ENCODE measurements at regions not wholly inside any gene's neighbourhood (a gene's known extent, or its start where the extent isn't known, plus 50 kb on each side); places are given as distances from the start of the nearest gene placed in this dataset.

DNA sequence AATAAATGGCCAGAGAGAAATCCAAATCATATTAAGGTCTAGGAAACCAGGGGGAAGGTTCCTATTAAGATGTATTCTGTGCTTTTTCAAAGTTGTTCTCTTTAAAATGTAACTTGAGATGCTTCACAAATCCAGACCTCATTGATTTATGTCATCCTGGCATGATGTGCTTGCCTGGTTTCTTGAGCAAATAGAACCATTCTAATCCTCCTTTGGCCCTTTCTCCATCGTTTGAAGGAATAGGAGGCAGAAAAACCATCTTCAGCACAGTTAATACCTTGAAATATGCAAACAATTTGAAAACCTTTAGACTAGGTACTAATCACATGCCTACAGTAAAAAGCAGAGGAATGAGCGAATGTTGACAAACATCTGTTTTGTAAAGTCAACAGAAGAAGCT, 202.2 kb upstream of the CXorf66 start (continued):
- TF ChIP-seq CBX5 (IDR thresholded peaks at IDR 0.05; ENCODE audit: borderline replicate concordance, low read depth) (no peak), PHB (CRISPR knock-in tag; IDR thresholded peaks at IDR 0.05) (no peak)

- in situ Hi-C loops (cut with MboI) (no loop called here), intact Hi-C loops (cut with micrococcal nuclease) (no loop called here)
- no peaks in the 10 kb centered on the region for H3K9me1 ChIP-seq (ENCODE audit: control insufficient read depth, insufficient read depth, low read length)
- no peak overlapping the region for H3K27ac ChIP-seq (ENCODE audit: extremely low read depth, low read depth, low read length)
- ATAC-seq (no peak), DNase-seq (ENCODE audit: extremely low read depth in 1 of 4, low spot score in 3 of 4) (no peak), FAIRE-seq (no peak)
- H3K4me2 ChIP-seq (ENCODE audit: insufficient read depth, low read length): no peak overlapping the region
- BruUV-seq (replicated peaks): no TSS peak
- WGBS (ENCODE audit: insufficient coverage, low coverage, missing lambda C conversion rate): no CpG with 5 or more reads among the region's 1 CpG
- no peaks in the 10 kb centered on the region for H3K79me2 ChIP-seq (ENCODE audit: control insufficient read depth, insufficient read depth, low read length)
- H3K4me1 ChIP-seq (replicated peaks in 1 of 2; ENCODE audit: control insufficient read depth in 2 of 2, insufficient read depth in 2 of 2, low read length in 2 of 2): no peaks in the 10 kb centered on the region
- H3K4me3 ChIP-seq: no peak overlapping the region
- H3K36me3 ChIP-seq (ENCODE audit: control insufficient read depth, insufficient read depth, low read length): no peaks in the 10 kb centered on the region
- CTCF ChIA-PET (ENCODE audit: low intra/inter-chr PET ratio): no interaction called here
- no peak overlapping the region for H3K9ac ChIP-seq (ENCODE audit: insufficient read depth in 1 of 2, low read depth in 2 of 2, low read length in 2 of 2)
- H3K9me3 ChIP-seq (replicated peaks; ENCODE audit: control insufficient read depth, insufficient read depth, low read depth, low read length): no peaks in the 10 kb centered on the region
- no peak overlapping the region for H2AFZ ChIP-seq (ENCODE audit: low read depth, low read length)
- POLR2A ChIA-PET: no interaction called here
- H4K20me1 ChIP-seq (replicated peaks; ENCODE audit: control insufficient read depth, insufficient read depth, low read length): no peaks in the 10 kb centered on the region
- TF ChIP-seq HCFC1 (IDR thresholded peaks at IDR 0.05; ENCODE audit: low read depth, low read length) (no peak), ZNF212 (CRISPR knock-in tag; IDR thresholded peaks at IDR 0.05) (no peak), HDAC6 (IDR thresholded peaks at IDR 0.05; ENCODE audit: low read depth, low read length) (no peak), ARID2 (IDR thresholded peaks at IDR 0.05) (no peak), HOMEZ (CRISPR knock-in tag; IDR thresholded peaks at IDR 0.05) (no peak), ZNF232 (CRISPR knock-in tag; IDR thresholded peaks at IDR 0.05) (no peak), ZBTB7A (IDR thresholded peaks at IDR 0.05; ENCODE audit: borderline replicate concordance, control insufficient read depth, low read depth, low read length) (no peak), ZNF121 (CRISPR knock-in tag; conservative IDR thresholded peaks at IDR 0.05) (no peak), SMARCA5 (IDR thresholded peaks at IDR 0.05) (no peak), NFIX (CRISPR knock-in tag; IDR thresholded peaks at IDR 0.05; ENCODE audit: low read depth) (no peak), RBM22 (IDR thresholded peaks at IDR 0.05; ENCODE audit: low read depth, low read length, poor library complexity, severe bottlenecking) (no peak), ZNF507 (tag; conservative IDR thresholded peaks at IDR 0.05) (no peak), IRF2 (CRISPR knock-in tag; IDR thresholded peaks at IDR 0.05) (no peak), MXI1 (IDR thresholded peaks at IDR 0.05; ENCODE audit: low read depth, low read length) (no peak), NRF1 (conservative IDR thresholded peaks at IDR 0.05 in 1 of 2, IDR thresholded peaks at IDR 0.05 in 1 of 2) (no peak), RBM34 (IDR thresholded peaks at IDR 0.05; ENCODE audit: borderline replicate concordance, insufficient read depth, low read length) (no peak)
- H3K27me3 ChIP-seq (ENCODE audit: control insufficient read depth in 2 of 2, insufficient read depth in 2 of 2, low read length in 2 of 2): no peaks in the 10 kb centered on the region
Observed at GRCh38 chrX:140165849-140166248, 200.5 kb upstream of the CXorf66 start.
